H1 (cell line): ENCODE measurements at regions not wholly inside any gene's neighbourhood (a gene's known extent, or its start where the extent isn't known, plus 50 kb on each side); places are given as distances from the start of the nearest gene placed in this dataset.

ENCODE experiments used
- ATF3 ChIP-seq: IDR thresholded peaks from 2 replicates; pipeline ENCODE4 v1.6.1; 2011; ENCODE audit warnings: low read depth, mild to moderate bottlenecking, low read length; ENCODE audit not compliant: insufficient read depth
- EP300 ChIP-seq, 2 experiments: IDR thresholded peaks; 1 replicate in 1 of 2; 2 replicates in 1 of 2; pipeline ENCODE4 v1.6.1; 2011 to 2012; ENCODE audit warnings: low read depth in 2 of 2, low read length in 2 of 2, mild to moderate bottlenecking in 2 of 2, borderline replicate concordance in 1 of 2, inconsistent platforms in 1 of 2, moderate library complexity in 1 of 2
- GTF2F1 ChIP-seq: IDR thresholded peaks from 2 replicates; pipeline ENCODE4 v1.6.1; 2012; ENCODE audit warnings: low read depth, low read length, improper control_type of control experiment, borderline replicate concordance
- KDM5A ChIP-seq: fragments of 200-600 bp; IDR thresholded peaks from 2 replicates; pipeline ENCODE4 v1.7.1; 2012; ENCODE audit warnings: mild to moderate bottlenecking, low read length, inconsistent platforms, mixed read lengths
- SRF ChIP-seq: IDR thresholded peaks from 2 replicates; pipeline ENCODE4 v1.6.1; 2011; ENCODE audit warnings: mild to moderate bottlenecking, low read depth, low read length, moderate library complexity
- TAF1 ChIP-seq: IDR thresholded peaks from 2 replicates; pipeline ENCODE4 v1.6.1; 2011; ENCODE audit warnings: mild to moderate bottlenecking, low read depth, low read length
- TF ChIP-seq, protein P1 (sequence below), 3 experiments: IDR thresholded peaks; 1 replicate in 2 of 3; 2 replicates in 1 of 3; pipeline versions ENCODE4 v1.5.1 to v1.6.1; 2011; ENCODE audit warnings: low read length in 3 of 3, mild to moderate bottlenecking in 3 of 3, inconsistent platforms in 2 of 3, low read depth in 1 of 3, moderate library complexity in 1 of 3; ENCODE audit not compliant: insufficient read depth in 1 of 3; ENCODE audit errors: control extremely low read depth in 1 of 3

GRCh38 chr18:22026889-22027288, 142.5 kb upstream of the GATA6 start:
- TF ChIP-seq ATF3 (no peak), TAF1 (no peak), EP300 (IDR thresholded peaks at IDR 0.05; ENCODE audit: borderline replicate concordance in 1 of 2, low read depth in 2 of 2, low read length in 2 of 2) (no peak), SRF (no peak), KDM5A (no peak), GTF2F1 (no peak)
- TF ChIP-seq, protein P1, sequence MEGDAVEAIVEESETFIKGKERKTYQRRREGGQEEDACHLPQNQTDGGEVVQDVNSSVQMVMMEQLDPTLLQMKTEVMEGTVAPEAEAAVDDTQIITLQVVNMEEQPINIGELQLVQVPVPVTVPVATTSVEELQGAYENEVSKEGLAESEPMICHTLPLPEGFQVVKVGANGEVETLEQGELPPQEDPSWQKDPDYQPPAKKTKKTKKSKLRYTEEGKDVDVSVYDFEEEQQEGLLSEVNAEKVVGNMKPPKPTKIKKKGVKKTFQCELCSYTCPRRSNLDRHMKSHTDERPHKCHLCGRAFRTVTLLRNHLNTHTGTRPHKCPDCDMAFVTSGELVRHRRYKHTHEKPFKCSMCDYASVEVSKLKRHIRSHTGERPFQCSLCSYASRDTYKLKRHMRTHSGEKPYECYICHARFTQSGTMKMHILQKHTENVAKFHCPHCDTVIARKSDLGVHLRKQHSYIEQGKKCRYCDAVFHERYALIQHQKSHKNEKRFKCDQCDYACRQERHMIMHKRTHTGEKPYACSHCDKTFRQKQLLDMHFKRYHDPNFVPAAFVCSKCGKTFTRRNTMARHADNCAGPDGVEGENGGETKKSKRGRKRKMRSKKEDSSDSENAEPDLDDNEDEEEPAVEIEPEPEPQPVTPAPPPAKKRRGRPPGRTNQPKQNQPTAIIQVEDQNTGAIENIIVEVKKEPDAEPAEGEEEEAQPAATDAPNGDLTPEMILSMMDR (IDR thresholded peaks at IDR 0.05; ENCODE audit: control extremely low read depth in 1 of 3, insufficient read depth in 1 of 3, low read depth in 1 of 3, low read length in 3 of 3): no peak
